ENCODE measurements at regions not wholly inside any gene's neighbourhood (a gene's known extent, or its start where the extent isn't known, plus 50 kb on each side); places are given as distances from the start of the nearest gene placed in this dataset.

GRCh38 chr20:51917886-51918535 is 115.7 kb upstream of the SALL4 start:
- DNase-seq: no peak

GRCh38 chr20:51916244-51916643 is 113.9 kb upstream of the SALL4 start:
- no peak for DNase-seq

DNA sequence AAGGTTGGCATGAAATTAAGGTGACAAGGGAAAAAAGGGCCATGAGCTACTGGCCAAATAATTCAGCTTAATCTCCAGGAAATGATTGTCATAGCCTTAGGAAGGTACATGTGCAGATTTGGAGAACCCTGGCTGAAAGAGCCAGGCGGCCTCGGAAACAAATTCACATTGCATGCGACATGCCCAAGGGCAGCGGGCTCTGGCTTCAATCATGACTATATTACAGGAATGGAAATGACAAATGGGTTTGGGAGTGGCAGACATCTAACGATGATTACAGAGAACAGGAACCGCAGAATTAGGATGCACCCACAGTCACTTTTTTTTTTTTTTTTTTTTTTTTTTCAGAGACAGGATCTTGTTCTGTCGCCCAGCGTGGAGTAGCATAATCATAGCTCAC is 112.4 kb upstream of the SALL4 start:
- no peak for DNase-seq

DNA sequence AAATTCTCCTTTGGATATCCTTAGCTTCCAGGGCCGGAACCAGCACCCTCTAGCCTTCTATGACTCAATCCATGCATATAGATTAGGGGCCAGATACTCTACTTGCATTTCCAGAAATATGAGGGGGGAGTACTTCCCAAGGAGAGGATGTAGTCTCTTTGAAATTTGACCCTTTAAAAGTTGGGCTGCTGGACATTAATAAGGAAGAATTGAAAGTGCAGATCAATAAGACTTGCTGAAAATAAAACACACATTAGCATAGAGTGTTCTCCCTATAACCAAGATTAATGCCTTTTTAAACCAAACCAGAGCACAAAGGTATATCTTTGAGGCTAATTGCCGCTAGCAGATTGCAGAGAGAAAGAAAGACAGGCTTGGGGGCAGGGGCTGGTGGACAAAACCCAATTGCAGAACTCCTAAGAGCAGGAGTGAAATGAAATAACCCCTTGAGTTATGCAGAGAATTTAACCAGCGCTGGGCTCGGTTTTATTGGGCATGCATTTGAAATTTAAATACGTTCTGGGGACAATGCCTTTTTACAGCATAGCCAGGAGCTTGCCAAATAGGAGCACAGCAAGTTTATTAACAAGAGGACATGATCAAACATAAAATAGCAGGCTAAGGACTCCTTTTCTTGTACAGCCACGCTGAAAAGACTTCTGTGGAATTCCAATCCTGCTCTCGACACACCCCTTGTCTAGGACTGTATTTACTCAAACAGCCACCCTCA is 108.2 kb upstream of the SALL4 start:
- DNase-seq: no peak

DNA sequence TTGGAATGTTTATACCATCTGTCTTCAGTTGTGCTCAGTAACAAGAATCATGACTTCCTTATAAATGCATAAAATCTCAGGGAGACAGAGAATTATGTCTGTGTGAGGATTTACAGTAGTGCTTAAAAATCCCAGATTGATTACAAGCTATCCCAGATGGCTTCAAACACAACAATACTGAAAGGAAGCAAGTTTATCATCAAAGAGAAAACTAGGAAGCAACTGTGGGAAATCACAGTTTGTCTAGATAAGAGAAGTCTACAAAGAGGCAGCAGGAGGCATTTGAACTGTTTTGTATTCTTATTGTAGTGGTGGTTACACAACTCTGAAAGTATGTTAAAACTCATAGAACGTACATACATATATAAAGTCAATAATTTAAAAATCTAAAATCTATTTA is 104.4 kb upstream of the SALL4 start:
- DNase-seq: no peak

GRCh38 chr20:51906049-51906448 is 103.7 kb upstream of the SALL4 start:
- no peak for DNase-seq

DNA sequence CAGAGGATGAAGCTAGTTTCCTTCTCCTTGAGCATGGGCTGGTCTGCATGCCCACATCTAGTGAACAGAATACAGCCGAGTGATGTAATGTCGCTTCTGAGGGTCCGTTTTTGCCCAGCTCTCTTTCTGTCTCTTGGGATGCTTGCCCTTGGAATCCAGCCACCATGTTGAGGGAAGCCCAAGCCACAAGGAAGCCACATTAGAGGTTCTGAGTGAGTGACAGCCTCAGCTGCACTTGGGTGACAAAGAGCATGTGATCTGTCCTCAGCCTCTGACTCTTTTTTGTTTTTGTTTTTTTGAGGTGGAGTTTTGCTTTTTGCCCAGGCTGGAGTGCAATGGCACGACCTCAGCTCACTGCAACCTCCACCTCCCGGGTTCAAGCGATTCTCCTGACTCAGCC is 100.6 kb upstream of the SALL4 start:
- no peak for DNase-seq

DNA sequence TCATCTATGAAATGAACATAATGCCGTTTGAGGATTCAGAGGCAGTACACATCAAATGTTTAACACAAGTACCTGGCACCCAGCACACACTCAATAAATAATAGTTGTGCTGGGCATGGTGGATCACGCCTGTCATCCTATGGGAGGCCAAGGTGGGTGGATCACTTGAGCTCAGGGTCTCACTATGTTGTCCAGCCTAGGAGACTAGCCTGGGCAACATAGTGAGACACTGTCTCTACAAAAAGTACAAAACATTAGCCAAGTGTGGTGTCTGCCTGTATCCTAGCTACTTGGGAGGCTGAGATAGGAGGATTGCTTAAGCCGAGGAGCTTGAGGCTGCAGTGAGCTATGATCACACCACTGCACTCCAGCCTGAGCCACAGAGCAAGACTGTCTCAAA is 98.1 kb upstream of the SALL4 start:
- no peak for DNase-seq

- no peak for DNase-seq
Measured at GRCh38 chr20:51899674-51900073, 97.4 kb upstream of the SALL4 start.

DNA sequence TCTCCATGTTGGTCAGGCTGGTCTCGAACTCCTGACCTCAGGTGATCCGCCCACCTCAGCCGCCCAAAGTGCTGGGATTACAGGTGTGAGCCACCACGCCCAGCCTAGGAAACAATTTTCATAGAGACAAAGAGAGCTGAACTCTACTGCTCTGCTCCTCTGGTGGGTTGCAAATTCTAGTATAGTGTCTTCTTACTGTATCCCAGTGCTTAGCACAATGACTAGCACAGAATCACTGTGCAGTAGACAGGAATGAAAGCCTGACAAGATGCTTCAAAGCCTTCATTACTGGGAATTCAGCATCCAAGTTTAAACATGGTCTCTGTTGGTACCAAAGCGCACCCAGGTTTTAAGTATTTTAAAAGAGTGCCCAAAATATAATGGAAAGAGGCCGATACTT is 96.5 kb upstream of the SALL4 start:
- DNase-seq: no peak

DNA sequence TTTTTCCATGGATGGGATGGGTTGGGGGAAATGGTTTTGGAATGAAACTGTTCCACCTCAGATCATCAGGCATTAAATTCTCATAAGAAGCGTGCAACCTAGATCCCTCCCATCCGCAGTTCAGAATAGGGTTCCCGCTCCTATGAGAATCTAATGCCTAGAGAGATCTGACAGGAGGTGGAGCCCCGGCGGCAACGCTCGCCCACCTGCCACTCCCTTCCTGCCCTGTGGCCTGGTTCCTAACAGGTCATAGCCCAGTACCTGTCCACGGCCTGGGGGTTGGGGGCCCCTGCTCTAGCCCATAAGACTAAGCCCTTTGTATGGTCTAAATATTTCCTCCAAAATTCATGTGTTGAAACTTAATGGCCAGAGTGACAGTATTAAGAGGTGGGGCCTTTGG is 92.3 kb upstream of the SALL4 start:
- DNase-seq: no peak

GRCh38 chr20:51894201-51894600 is 91.9 kb upstream of the SALL4 start:
- DNase-seq: no peak

DNA sequence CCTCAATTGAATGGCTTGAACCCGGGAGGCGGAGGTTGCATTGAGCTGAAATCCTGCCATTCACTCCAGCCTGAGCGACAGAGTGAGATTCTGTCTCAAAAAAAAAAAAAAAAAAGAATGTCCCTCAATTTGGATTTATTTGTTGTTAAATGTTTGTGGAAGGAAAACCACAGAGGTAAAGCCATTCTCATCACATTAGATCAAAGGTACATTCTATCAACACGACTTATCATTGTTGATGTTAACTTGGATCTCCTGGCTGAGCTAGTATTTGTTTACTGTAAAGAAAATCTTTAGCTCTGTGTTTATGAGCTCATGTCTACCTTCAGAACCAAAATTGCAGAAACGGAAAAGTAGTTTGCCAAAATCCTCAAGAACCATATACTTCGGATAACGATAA is 91.4 kb upstream of the SALL4 start:
- no peak for DNase-seq

- DNase-seq: no peak
Measured at GRCh38 chr20:51890003-51890402, 87.7 kb upstream of the SALL4 start.

GRCh38 chr20:51889466-51889865 is 87.1 kb upstream of the SALL4 start:
- DNase-seq: no peak

DNA sequence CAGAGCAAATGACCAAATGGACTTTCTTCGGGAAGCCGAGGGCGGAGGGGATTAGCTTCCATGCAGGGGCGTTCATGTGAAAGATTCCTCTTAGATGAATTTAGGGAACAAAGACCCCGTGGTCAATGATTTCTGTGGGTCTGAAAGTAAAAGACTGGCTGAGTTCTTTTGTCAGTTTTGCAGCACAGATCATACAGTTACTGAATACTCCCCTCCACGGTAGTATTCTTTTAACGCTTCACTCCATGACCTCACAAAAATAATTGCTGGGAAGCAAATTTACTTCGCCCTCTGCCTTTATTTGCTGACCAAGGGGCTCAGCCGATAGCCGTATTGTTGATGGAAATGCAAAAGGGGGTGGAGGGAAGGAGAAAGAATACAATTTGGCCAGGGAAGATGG is 86.0 kb upstream of the SALL4 start:
- DNase-seq: no peak

GRCh38 chr20:51886891-51887608 is 84.7 kb upstream of the SALL4 start:
- DNase-seq: no peak

GRCh38 chr20:51886341-51886740 is 84.0 kb upstream of the SALL4 start:
- no peak for DNase-seq

GRCh38 chr20:51884561-51884960 is 82.2 kb upstream of the SALL4 start:
- no peak for DNase-seq

- no peak for DNase-seq
Measured at GRCh38 chr20:51880188-51880587, 77.9 kb upstream of the SALL4 start.

DNA sequence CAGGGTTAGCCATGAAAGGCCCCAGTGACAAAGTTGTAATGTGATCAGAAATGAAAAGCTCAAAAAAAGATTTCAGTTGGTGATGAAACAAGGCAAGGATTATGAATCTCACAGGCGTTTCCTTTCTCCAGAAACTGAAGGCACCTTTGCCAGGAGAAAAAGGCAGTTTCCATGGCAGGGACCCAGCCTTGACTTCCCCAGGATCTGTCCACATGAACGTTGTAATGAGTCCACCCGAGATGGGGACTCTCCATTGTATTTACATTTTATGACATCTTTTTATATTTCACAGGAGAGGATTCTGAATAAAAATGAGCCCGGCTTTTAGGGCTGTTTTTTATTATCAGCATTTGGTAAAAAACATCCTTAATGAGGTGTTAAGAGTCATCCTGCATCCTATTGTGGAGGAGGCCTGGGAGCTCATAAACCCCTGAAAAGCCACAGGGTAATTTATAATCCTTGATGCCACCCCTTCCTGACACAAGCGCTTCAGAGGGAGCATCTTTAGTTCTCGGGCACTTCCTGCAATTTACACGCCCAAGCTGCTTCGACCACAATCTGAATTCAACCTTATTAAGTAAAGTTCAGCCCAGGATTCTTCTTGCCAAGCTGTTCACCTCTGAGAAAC is 74.1 kb upstream of the SALL4 start:
- no peak for DNase-seq

GRCh38 chr20:51873652-51874051 is 71.3 kb upstream of the SALL4 start:
- no peak for DNase-seq

GRCh38 chr20:51871943-51872342 is 69.6 kb upstream of the SALL4 start:
- DNase-seq: no peak

DNA sequence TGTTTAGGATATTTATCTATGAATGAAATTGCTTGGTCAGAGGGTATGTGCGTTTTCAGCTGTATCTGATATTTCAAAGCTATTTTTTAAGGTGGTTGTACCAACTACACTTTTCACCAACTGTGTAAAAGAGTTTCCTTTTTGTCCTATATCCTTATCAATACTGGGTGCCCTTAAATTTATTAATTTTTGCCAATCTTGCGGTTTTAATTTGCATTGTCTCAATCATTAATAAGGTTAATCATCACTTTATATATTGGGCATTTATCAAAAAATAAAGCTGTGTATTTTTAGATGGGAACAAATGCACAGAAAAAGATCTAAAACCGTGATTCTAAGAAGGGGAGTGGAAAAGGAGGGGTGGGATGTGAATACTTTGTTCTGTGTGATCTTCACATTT is 66.7 kb upstream of the SALL4 start:
- no peak for DNase-seq

All from 8988T (cell line).